ENCODE measurements at regions not wholly inside any gene's neighbourhood (a gene's known extent, or its start where the extent isn't known, plus 50 kb on each side); places are given as distances from the start of the nearest gene placed in this dataset.

GRCh38 chr15:93180128-93180527 is 91.1 kb upstream of the RGMA start:
- TF ChIP-seq CTCF (IDR thresholded peaks at IDR 0.05; ENCODE audit: insufficient read depth, low read depth, low read length) (no peak), EZH2 (IDR thresholded peaks at IDR 0.05; ENCODE audit: insufficient read depth, low read length) (no peak)
